ENCODE measurements at regions not wholly inside any gene's neighbourhood (a gene's known extent, or its start where the extent isn't known, plus 50 kb on each side); places are given as distances from the start of the nearest gene placed in this dataset.

- Histone ChIP-seq H3K27me3 (no peaks in the 10 kb centered on the region), H3K9ac (ENCODE audit: low read depth in 2 of 2, low read length in 2 of 2) (no peak overlapping the region), H3K4me3 (no peak overlapping the region), H3K9me3 (no peaks in the 10 kb centered on the region), H3K36me3 (no peaks in the 10 kb centered on the region), H3K27ac (no peak overlapping the region), H3K4me1 (no peaks in the 10 kb centered on the region)
- intact Hi-C loops (cut with DNase I): no loop called here
- DNase-seq: no peak
- no peak for TF ChIP-seq CTCF (IDR thresholded peaks at IDR 0.05)
Observed at GRCh38 chr2:59462422-59463197, 1090.8 kb downstream of the BCL11A start.

- DNase-seq: no peak
- no peaks in the 10 kb centered on the region for H3K4me1 ChIP-seq
- H3K9ac ChIP-seq (ENCODE audit: low read depth in 2 of 2, low read length in 2 of 2): no peak overlapping the region
- no peaks in the 10 kb centered on the region for H3K27me3 ChIP-seq
- H3K36me3 ChIP-seq: no peaks in the 10 kb centered on the region
- no peak for TF ChIP-seq CTCF (IDR thresholded peaks at IDR 0.05)
- no peak overlapping the region for H3K4me3 ChIP-seq
- no peaks in the 10 kb centered on the region for H3K9me3 ChIP-seq
- no peak overlapping the region for H3K27ac ChIP-seq
- intact Hi-C loops (cut with DNase I): no loop called here
Observed at GRCh38 chr2:59461127-59461526, 1092.3 kb downstream of the BCL11A start.

GRCh38 chr2:59458800-59459199 is 1094.7 kb downstream of the BCL11A start:
- H3K9me3 ChIP-seq: no peaks in the 10 kb centered on the region
- intact Hi-C loops (cut with DNase I): no loop called here
- H3K4me1 ChIP-seq: no peaks in the 10 kb centered on the region
- H3K27ac ChIP-seq: no peak overlapping the region
- TF ChIP-seq CTCF (IDR thresholded peaks at IDR 0.05): no peak
- DNase-seq: no peak
- no peaks in the 10 kb centered on the region for H3K27me3 ChIP-seq
- no peak overlapping the region for H3K9ac ChIP-seq (ENCODE audit: low read depth in 2 of 2, low read length in 2 of 2)
- no peaks in the 10 kb centered on the region for H3K36me3 ChIP-seq
- no peak overlapping the region for H3K4me3 ChIP-seq

- no peaks in the 10 kb centered on the region for H3K36me3 ChIP-seq
- no peak overlapping the region for H3K9ac ChIP-seq (ENCODE audit: low read depth in 2 of 2, low read length in 2 of 2)
- intact Hi-C loops (cut with DNase I): no loop called here
- H3K27ac ChIP-seq: no peak overlapping the region
- H3K4me1 ChIP-seq: no peaks in the 10 kb centered on the region
- H3K9me3 ChIP-seq: no peaks in the 10 kb centered on the region
- H3K4me3 ChIP-seq: no peak overlapping the region
- DNase-seq: no peak
- TF ChIP-seq CTCF (IDR thresholded peaks at IDR 0.05): no peak
- H3K27me3 ChIP-seq: no peaks in the 10 kb centered on the region
Observed at GRCh38 chr2:59456285-59456684, 1097.2 kb downstream of the BCL11A start.

GRCh38 chr2:59449274-59449673 is 1104.2 kb downstream of the BCL11A start:
- H3K36me3 ChIP-seq: no peaks in the 10 kb centered on the region
- no peaks in the 10 kb centered on the region for H3K4me1 ChIP-seq
- H3K4me3 ChIP-seq: no peak overlapping the region
- no peak for DNase-seq
- no peaks in the 10 kb centered on the region for H3K9me3 ChIP-seq
- no peak overlapping the region for H3K9ac ChIP-seq (ENCODE audit: low read depth in 2 of 2, low read length in 2 of 2)
- no peak overlapping the region for H3K27ac ChIP-seq
- TF ChIP-seq CTCF (IDR thresholded peaks at IDR 0.05): no peak
- no peaks in the 10 kb centered on the region for H3K27me3 ChIP-seq
- intact Hi-C loops (cut with DNase I): loop anchor here (5.0 kb wide), 1 partner anchor 663 kb away; no protein-coding TSS in a partner anchor
